ENCODE measurements at regions not wholly inside any gene's neighbourhood (a gene's known extent, or its start where the extent isn't known, plus 50 kb on each side); places are given as distances from the start of the nearest gene placed in this dataset.

DNA sequence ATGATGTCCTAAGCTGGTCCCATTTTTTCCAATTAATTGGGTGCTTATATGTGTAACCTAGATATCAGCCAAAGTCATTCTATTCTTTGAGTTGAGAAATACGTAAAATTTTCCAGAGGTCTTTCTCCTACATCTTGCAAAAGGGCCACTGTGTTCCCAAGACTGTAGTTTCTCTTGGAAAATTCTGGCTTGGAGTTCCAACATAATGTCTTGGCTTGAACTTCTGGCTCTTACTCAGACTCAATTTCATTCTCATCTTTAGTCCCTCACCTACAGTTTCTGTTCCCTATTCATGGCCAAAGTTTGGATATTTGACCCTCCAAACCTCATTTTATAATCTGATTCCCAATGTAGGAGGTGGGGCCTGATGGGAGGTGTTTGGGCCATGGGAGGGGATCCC is 201.4 kb upstream of the ARHGEF26 start:
- H4K20me1 ChIP-seq (ENCODE audit: insufficient read depth, low read length): no peaks in the 10 kb centered on the region
- no peaks in the 10 kb centered on the region for H3K27me3 ChIP-seq (ENCODE audit: low read depth, low read length)
- H3K27ac ChIP-seq (ENCODE audit: low read length): no peak overlapping the region
- H3K79me2 ChIP-seq (ENCODE audit: low read length): no peaks in the 10 kb centered on the region
- no peaks in the 10 kb centered on the region for H3K4me1 ChIP-seq (ENCODE audit: low read length)
- no peak for TF ChIP-seq EZH2phosphoT487 (IDR thresholded peaks at IDR 0.05; ENCODE audit: low read depth)
- TF ChIP-seq, protein P1, sequence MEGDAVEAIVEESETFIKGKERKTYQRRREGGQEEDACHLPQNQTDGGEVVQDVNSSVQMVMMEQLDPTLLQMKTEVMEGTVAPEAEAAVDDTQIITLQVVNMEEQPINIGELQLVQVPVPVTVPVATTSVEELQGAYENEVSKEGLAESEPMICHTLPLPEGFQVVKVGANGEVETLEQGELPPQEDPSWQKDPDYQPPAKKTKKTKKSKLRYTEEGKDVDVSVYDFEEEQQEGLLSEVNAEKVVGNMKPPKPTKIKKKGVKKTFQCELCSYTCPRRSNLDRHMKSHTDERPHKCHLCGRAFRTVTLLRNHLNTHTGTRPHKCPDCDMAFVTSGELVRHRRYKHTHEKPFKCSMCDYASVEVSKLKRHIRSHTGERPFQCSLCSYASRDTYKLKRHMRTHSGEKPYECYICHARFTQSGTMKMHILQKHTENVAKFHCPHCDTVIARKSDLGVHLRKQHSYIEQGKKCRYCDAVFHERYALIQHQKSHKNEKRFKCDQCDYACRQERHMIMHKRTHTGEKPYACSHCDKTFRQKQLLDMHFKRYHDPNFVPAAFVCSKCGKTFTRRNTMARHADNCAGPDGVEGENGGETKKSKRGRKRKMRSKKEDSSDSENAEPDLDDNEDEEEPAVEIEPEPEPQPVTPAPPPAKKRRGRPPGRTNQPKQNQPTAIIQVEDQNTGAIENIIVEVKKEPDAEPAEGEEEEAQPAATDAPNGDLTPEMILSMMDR (IDR thresholded peaks at IDR 0.05; ENCODE audit: low read depth, low read length): no peak
- no peaks in the 10 kb centered on the region for H3K9me3 ChIP-seq (ENCODE audit: insufficient read depth, low read length)
- H3K4me2 ChIP-seq (ENCODE audit: low read length): no peak overlapping the region
- H3K4me3 ChIP-seq (ENCODE audit: low read length): no peak overlapping the region
- no peak overlapping the region for H2AFZ ChIP-seq (ENCODE audit: low read depth, low read length)
- no peak overlapping the region for H3K9ac ChIP-seq (ENCODE audit: low read length)
- no peaks in the 10 kb centered on the region for H3K36me3 ChIP-seq (replicated peaks; ENCODE audit: low read depth, low read length)

DNA sequence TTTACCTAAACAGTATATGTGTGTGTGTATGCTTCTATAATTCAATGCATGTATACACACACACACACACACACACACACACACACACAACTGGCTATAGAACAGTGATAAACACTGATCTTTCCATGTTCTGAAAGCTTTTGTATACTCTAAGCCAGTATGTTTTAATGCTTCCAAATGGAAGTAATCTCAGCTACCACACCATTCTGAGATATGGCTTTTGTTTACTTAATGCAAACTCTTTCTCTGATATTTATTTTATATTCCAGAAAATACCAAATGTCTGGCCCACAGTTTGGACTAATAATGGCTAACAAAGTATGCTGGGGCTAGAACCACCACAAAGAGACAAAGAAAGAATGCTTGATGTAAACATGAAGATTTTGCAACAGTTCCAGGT is 199.4 kb upstream of the ARHGEF26 start:
- Histone ChIP-seq H3K9me3 (ENCODE audit: insufficient read depth, low read length) (no peaks in the 10 kb centered on the region), H3K4me2 (ENCODE audit: low read length) (no peak overlapping the region), H3K9ac (ENCODE audit: low read length) (no peak overlapping the region), H3K27me3 (ENCODE audit: low read depth, low read length) (no peaks in the 10 kb centered on the region), H2AFZ (ENCODE audit: low read depth, low read length) (no peak overlapping the region), H4K20me1 (ENCODE audit: insufficient read depth, low read length) (no peaks in the 10 kb centered on the region), H3K79me2 (ENCODE audit: low read length) (no peaks in the 10 kb centered on the region), H3K4me1 (ENCODE audit: low read length) (0 out of 2 replicates have a peak, but pooled peaks cover under 1% of the 10 kb centered on the region), H3K4me3 (ENCODE audit: low read length) (no peak overlapping the region), H3K27ac (ENCODE audit: low read length) (no peak overlapping the region), H3K36me3 (replicated peaks; ENCODE audit: low read depth, low read length) (no peaks in the 10 kb centered on the region)
- no peak for TF ChIP-seq EZH2phosphoT487 (IDR thresholded peaks at IDR 0.05; ENCODE audit: low read depth)
- TF ChIP-seq, protein P1 (IDR thresholded peaks at IDR 0.05; ENCODE audit: low read depth, low read length): no peak

DNA sequence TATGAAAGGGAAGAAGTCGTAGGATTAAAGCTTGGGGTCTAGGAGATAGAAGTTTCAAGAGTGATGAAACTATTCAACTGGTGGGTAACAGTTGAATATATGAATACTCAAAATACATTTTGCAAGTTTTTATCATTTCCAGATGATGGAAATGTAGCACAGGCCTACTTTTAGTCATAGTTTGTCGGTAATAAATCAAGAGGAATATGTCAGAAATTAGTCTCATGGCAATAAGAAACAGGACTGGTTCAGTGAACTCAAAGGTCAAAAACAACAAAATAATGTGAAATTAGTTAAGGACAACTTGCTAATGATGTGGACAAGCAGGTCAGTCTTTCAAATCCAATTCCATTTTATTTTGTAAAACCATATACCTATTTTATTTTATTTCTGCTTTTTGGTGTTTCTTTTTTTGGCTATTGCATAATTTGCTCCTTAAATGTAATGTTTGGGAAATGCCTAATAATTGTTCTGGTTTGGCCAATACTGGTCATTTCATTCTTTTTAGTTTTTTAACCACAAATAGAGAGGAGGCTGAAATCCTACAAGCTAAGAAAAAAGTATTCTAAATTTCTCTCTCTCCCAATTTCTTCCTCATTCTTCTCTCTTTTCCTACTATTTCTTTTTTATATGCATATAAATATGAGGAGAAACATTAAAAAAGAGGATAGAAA is 195.2 kb upstream of the ARHGEF26 start:
- no peak overlapping the region for H2AFZ ChIP-seq (ENCODE audit: low read depth, low read length)
- H3K27me3 ChIP-seq (ENCODE audit: low read depth, low read length): no peaks in the 10 kb centered on the region
- H3K4me1 ChIP-seq (ENCODE audit: low read length): 0 out of 2 replicates have a peak, but pooled peaks cover 3% of the 10 kb centered on the region
- no peaks in the 10 kb centered on the region for H3K9me3 ChIP-seq (ENCODE audit: insufficient read depth, low read length)
- no peak for TF ChIP-seq EZH2phosphoT487 (IDR thresholded peaks at IDR 0.05; ENCODE audit: low read depth)
- TF ChIP-seq, protein P1 (IDR thresholded peaks at IDR 0.05; ENCODE audit: low read depth, low read length): no peak
- no peak overlapping the region for H3K9ac ChIP-seq (ENCODE audit: low read length)
- H4K20me1 ChIP-seq (ENCODE audit: insufficient read depth, low read length): no peaks in the 10 kb centered on the region
- no peaks in the 10 kb centered on the region for H3K36me3 ChIP-seq (replicated peaks; ENCODE audit: low read depth, low read length)
- H3K27ac ChIP-seq (ENCODE audit: low read length): no peak overlapping the region
- no peak overlapping the region for H3K4me2 ChIP-seq (ENCODE audit: low read length)
- no peak overlapping the region for H3K4me3 ChIP-seq (ENCODE audit: low read length)
- H3K79me2 ChIP-seq (ENCODE audit: low read length): no peaks in the 10 kb centered on the region

DNA sequence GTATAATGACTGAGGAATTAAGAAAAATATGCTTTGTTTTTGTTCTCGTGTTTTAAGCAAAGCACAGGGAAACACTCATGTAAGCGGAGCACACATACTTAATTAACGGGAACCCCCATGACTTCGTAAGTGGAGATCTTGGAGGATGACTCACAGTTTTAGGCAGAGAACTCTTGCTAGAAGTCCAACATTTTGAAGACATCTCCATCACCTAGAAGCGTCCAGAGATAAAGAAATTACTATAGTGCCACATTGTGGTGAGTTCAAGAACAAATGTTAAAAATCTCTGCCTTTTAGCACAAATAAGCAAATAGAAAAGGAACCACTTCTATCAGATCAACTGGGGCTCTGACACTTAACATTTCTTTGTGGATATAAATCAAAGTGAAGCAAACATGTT is 194.1 kb upstream of the ARHGEF26 start:
- Histone ChIP-seq H3K9ac (ENCODE audit: low read length) (no peak overlapping the region), H2AFZ (ENCODE audit: low read depth, low read length) (no peak overlapping the region), H3K4me2 (ENCODE audit: low read length) (peak overlapping the region; percentile 52), H3K4me1 (ENCODE audit: low read length) (0 out of 2 replicates have a peak, but pooled peaks cover 3% of the 10 kb centered on the region), H3K27ac (ENCODE audit: low read length) (no peak overlapping the region), H3K27me3 (ENCODE audit: low read depth, low read length) (no peaks in the 10 kb centered on the region), H4K20me1 (ENCODE audit: insufficient read depth, low read length) (no peaks in the 10 kb centered on the region), H3K79me2 (ENCODE audit: low read length) (no peaks in the 10 kb centered on the region), H3K9me3 (ENCODE audit: insufficient read depth, low read length) (no peaks in the 10 kb centered on the region), H3K4me3 (ENCODE audit: low read length) (peak overlapping the region; percentile 20; the same call in 1 of the 2 replicates), H3K36me3 (replicated peaks; ENCODE audit: low read depth, low read length) (no peaks in the 10 kb centered on the region)
- TF ChIP-seq, protein P1 (IDR thresholded peaks at IDR 0.05; ENCODE audit: low read depth, low read length): peak; percentile 53
- TF ChIP-seq EZH2phosphoT487 (IDR thresholded peaks at IDR 0.05; ENCODE audit: low read depth): no peak
